HG03066 (cell line): ENCODE measurements at regions not wholly inside any gene's neighbourhood (a gene's known extent, or its start where the extent isn't known, plus 50 kb on each side); places are given as distances from the start of the nearest gene placed in this dataset.

ENCODE experiments used
- ATAC-seq: cut with Tn5 transposase; IDR thresholded peaks from one replicate; pipeline ENCODE4 v1.9.1; 2021; ENCODE audit warnings: low read depth; ENCODE audit not compliant: unreplicated experiment

- ATAC-seq, result no peak
Observed at GRCh38 chr7:131753620-131754222, 197.3 kb upstream of the PODXL start.

- no peak for ATAC-seq
Observed at GRCh38 chr7:131747658-131748232, 191.3 kb upstream of the PODXL start.

DNA sequence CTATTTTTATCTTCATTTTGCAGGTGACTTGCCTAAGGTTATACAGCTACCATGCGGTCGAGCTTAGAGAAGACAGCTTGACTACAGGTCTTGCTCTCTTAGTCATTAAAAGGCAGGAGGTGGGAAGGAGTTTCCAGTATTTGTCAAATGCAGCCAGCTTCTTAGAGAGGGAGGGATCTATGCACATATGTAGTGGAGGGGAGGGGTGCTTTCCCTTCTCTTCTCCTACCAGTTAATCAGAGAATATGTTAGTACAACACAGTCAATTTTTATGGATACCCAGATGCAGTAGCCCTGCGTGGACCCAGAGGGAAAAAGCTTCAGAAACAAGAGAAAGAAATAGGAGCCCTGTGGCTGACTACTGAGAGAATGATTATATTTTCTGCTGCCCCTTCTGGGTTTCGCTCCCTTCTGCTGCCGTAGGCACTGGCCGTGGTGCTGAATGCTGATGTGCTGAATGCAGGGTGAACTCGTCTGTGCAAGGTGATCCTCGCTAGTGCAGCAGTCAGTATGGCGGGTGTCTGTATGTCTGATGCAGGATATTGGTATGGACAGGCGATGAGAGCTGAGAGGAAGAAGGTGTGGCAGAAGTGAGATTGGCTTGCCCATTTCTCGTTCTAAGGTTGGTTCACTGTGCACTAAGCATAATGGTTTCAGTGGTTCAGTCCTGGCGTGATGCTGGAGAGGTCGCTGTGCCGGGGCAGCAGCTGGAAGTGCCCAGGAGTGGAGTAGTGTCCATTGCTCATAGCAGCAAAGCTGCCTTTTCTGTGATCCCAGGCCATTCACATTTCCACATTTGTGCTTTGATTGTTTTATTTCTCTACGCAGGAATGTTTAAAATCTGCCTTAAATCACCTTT lies 189.2 kb upstream of the PODXL start:
- no peak for ATAC-seq

DNA sequence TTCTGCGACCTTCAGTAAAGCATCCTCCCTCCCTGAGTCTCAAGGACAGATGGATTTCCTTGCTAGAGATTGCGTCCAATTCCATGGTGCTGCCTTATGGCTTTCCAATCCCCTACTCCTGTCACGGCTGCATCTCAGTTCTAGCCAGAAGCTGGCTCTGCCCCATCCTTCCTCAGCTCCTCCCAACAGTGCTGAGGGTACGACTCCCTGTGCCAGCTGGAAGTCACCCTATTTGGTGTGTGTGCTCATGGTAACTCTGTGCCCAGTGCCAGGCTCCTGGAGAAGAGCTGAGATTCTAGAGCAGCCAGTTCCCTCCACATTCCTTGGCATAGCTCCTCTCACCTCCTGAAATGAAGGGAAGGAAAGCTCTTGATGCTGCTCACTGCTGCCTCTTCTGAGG lies 185.0 kb upstream of the PODXL start:
- no peak for ATAC-seq

GRCh38 chr7:131737746-131738465 lies 181.5 kb upstream of the PODXL start:
- no peak for ATAC-seq

DNA sequence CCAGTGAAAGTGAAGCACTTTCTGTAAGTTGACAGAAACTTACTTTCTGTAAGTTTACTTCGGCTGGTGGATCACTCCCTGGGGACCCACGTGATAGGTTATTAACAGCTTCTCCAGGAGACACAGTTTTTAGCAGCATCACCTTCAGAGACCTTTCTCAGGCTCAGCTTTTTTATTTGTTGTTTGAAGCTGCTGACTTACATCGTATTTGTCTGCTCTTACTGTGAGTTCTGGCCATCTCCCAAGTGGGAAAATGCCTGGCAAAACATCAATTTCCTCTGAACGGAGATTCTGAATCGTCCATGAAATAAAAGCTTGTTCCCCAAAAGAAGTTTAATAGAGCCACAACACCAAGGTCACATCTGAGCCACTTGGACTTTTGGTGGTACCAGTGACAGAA lies 178.7 kb upstream of the PODXL start:
- no peak for ATAC-seq

- no peak for ATAC-seq
Observed at GRCh38 chr7:131733604-131734003, 177.2 kb upstream of the PODXL start.

DNA sequence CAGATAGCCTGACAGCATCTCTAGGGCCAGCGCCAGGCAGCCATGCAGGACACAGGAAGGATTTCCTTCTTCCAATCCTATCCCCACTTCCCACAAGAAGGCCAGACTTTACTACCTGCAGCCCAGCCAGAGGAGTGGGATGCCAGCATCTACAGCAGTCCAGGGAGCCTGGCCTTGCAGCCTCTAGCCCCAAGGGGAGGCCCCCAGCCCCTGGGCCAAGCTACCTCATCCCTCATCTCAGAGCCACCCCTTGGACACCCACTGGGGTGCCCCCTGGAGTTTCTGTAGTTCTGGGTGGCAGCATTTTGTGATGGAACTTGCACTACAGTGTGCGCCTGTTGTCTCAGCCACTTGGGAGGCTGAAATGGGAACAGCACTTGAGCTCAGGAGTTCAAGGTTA lies 170.8 kb upstream of the PODXL start:
- ATAC-seq, result no peak

DNA sequence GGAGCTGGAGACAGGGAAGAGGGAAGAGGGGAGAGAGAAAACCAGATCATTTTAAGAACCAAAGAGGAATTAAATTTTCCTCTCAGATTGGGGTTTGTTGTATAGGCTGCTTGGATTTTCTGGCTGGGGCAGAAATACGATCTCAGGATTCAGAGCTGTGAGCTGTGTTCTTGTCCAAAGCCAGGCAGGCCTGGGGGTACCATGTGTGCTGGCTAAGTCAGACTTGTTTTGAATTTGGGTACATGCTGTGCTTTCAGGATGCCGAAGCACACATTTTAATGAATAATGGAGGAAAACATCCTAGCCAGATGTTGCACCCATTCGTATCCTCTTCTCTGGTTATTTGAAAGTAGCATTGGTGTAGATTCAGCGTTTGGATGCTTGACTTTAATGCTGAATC lies 170.3 kb upstream of the PODXL start:
- ATAC-seq, result no peak

GRCh38 chr7:131726031-131726430 lies 169.6 kb upstream of the PODXL start:
- no peak for ATAC-seq

GRCh38 chr7:131724776-131725345 lies 168.4 kb upstream of the PODXL start:
- no peak for ATAC-seq

GRCh38 chr7:131723926-131724325 lies 167.5 kb upstream of the PODXL start:
- no peak for ATAC-seq

DNA sequence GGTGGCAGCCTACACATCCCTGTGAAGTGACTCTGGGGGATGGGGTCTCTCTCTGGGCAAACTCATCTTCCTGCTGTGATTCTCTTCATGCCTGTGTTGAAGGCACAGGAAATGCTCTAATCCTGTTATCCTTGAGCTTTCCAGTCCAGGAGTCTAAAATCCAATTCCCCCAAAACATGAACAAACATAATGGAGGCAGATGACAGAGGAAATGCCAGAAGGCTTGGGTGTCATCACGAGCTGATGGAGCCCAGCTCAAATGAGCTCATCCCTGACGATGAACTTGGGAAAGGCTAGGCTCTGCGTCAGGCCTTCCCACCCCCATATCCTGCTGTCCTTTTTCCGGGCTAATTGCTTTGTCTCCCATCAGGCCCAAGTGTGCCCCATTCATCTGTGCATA lies 165.9 kb upstream of the PODXL start:
- no peak for ATAC-seq

GRCh38 chr7:131721660-131722059 lies 165.2 kb upstream of the PODXL start:
- ATAC-seq, result no peak

GRCh38 chr7:131720703-131721102 lies 164.3 kb upstream of the PODXL start:
- ATAC-seq, result no peak

DNA sequence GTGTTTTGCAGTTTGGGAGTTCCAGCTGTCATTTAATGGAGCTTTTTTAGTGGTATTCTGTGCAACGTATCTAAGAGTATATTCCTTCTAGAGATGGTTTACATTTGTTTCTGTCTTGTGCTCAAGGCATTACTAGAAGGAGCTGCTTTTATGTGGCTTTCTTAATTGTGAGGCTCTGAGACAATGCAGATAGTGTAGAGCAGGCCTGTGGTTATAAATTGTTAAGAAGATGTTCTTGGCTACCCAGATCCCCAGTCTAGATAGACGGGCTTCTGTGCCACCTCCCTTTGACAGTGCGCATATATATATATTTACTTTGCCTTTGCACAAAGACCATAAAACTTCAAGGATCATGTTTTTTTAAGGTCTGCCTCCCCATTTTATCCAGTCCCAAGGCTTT lies 160.8 kb upstream of the PODXL start:
- ATAC-seq, result no peak

DNA sequence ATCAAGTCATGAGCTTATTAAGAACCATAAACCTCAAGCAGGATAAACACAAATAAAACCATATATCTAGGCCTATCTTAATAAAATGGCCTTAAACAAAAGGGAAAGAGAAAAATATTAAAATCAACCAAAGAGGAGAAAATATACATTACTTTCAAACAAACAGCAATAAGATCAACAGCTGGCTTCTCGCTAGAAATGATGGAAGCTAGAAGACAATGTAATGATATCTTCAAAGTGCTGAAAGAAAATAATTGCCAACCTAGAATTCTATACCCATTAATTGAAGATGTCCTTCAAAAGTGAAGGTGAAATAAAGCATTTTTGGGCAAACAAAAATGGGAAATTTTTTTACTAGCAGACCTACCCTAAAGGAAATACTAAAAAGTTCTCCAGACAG lies 142.9 kb upstream of the PODXL start:
- no peak for ATAC-seq

DNA sequence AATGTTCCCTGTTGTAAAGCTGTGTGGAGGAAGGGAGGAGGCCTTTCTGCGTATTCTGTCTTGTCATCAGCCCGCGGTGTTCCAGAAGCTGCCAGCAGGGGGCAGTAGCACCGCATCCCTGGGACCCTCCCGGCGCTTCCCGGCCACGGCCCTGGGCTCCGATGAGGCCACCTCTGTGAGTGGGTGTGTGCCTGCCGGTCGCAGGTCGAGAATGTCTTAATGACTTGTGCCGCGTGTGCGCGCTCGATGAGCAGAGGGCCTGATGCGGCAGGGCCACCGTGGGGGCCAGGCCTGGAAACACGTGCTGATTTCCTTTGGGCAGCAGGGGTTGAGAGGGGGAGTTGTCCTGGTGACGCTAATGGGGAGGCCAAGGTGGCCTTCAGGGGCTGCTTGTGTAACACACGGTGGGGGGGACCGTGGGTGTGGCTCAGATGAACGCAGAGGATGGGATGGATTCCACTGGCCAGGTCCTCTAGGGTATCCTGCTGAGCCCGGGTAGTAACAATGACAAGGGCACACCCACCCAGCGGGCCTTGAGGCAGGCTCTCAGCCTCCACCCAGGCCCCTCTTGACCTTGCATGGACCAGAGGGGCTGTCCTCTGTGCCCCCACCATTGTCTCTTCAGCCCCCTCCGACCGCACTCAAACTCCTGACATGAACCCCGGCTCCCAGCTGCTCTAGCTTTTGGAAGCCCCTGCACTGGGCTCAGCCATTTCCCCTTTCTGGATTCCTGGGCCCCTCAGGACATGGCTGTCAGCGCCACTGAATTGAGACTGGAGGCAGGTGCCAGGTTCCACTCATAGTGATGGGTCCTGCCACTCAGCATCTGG lies 135.9 kb upstream of the PODXL start:
- no peak for ATAC-seq

DNA sequence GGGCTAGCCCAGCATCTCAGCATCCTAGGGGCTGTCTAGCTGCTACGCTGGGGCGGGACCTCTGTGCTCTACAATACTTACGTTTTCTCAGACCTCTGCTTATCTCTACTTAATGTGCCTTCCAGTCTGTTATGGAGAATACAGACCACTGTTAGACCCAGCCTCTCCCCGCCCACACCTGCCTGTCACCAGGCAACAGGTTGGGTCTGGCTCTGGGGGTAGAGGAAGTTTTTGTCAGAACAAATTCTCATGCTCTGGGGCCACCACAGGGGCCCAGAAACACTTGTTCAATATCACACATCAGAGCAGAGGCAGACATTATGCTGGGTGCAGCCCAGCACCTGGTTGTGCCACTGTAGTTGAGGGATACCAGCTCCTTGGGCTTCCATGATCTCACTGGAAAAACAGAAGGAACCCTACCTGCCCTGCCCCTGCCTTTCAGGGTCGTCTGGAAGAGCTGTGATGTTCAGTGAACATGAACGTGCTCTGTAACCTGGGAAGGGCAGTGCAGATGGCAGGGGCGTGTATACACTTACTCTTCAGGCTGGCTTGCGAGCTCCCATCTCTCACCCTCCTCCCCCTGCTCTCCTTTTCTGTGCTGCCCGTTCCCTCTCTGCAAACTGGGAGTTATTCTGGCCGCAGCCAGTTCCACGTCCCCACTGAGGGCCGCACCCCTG lies 135.2 kb upstream of the PODXL start:
- ATAC-seq, result no peak

DNA sequence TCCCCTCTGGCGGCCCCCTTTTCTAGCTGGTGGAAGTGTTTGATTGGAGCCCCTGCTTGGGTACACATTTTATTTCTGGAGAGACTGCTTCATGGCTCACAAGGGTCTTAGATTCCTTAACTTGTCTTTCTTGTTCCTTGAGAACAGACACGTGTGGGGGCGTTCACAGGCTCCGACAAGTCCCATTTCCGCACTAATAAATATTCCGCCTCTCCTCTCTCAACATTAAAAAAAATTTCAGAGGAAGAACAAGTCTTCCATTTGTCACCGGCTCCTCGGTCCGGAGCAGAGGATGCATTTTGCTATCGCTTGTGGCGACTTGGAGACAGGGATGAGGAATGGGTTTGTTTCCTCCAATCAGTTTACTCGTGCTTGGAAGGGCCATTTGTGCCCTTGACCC lies 134.0 kb upstream of the PODXL start:
- ATAC-seq, result no peak
